ENCODE measurements at regions not wholly inside any gene's neighbourhood (a gene's known extent, or its start where the extent isn't known, plus 50 kb on each side); places are given as distances from the start of the nearest gene placed in this dataset.

- H3K79me2 ChIP-seq (ENCODE audit: control insufficient read depth, insufficient read depth, low read length, unreplicated experiment), result no peaks in the 10 kb centered on the region
- peaks cover 9% of the 10 kb centered on the region for H3K4me1 ChIP-seq (ENCODE audit: control insufficient read depth, insufficient read depth, low read length, unreplicated experiment)
- no peak overlapping the region for H3K4me3 ChIP-seq (ENCODE audit: low read depth, low read length)
- H3K36me3 ChIP-seq (ENCODE audit: insufficient read depth, low read length), result no peaks in the 10 kb centered on the region; the same call in 1 of the 2 replicates
- no peaks in the 10 kb centered on the region for H3K27me3 ChIP-seq (ENCODE audit: insufficient read depth, low read length)
- H2AFZ ChIP-seq (ENCODE audit: low read length, unreplicated experiment), result no peak overlapping the region
- H3K27ac ChIP-seq (ENCODE audit: low read depth, low read length), result no peak overlapping the region
Observed at GRCh38 chr7:41164440-41164839, 538.5 kb downstream of the INHBA start.

- Histone ChIP-seq H3K79me2 (ENCODE audit: control insufficient read depth, insufficient read depth, low read length, unreplicated experiment) (no peaks in the 10 kb centered on the region), H3K27ac (ENCODE audit: low read depth, low read length) (no peak overlapping the region), H3K36me3 (ENCODE audit: insufficient read depth, low read length) (no peaks in the 10 kb centered on the region; the same call in 1 of the 2 replicates), H3K4me3 (ENCODE audit: low read depth, low read length) (no peak overlapping the region), H2AFZ (ENCODE audit: low read length, unreplicated experiment) (no peak overlapping the region), H3K4me1 (ENCODE audit: control insufficient read depth, insufficient read depth, low read length, unreplicated experiment) (peaks cover 9% of the 10 kb centered on the region), H3K27me3 (ENCODE audit: insufficient read depth, low read length) (no peaks in the 10 kb centered on the region)
Observed at GRCh38 chr7:41163991-41164390, 538.9 kb downstream of the INHBA start.

- no peak overlapping the region for H3K27ac ChIP-seq (ENCODE audit: low read depth, low read length)
- H3K27me3 ChIP-seq (ENCODE audit: insufficient read depth, low read length), result no peaks in the 10 kb centered on the region
- H3K4me1 ChIP-seq (ENCODE audit: control insufficient read depth, insufficient read depth, low read length, unreplicated experiment), result peaks cover 9% of the 10 kb centered on the region
- H2AFZ ChIP-seq (ENCODE audit: low read length, unreplicated experiment), result no peak overlapping the region
- no peaks in the 10 kb centered on the region; the same call in 1 of the 2 replicates for H3K36me3 ChIP-seq (ENCODE audit: insufficient read depth, low read length)
- no peak overlapping the region for H3K4me3 ChIP-seq (ENCODE audit: low read depth, low read length)
- H3K79me2 ChIP-seq (ENCODE audit: control insufficient read depth, insufficient read depth, low read length, unreplicated experiment), result no peaks in the 10 kb centered on the region
Observed at GRCh38 chr7:41162612-41163011, 540.3 kb downstream of the INHBA start.

GRCh38 chr7:41161041-41161587 lies 541.8 kb downstream of the INHBA start:
- H3K36me3 ChIP-seq (ENCODE audit: insufficient read depth, low read length), result no peaks in the 10 kb centered on the region; the same call in 1 of the 2 replicates
- H3K4me1 ChIP-seq (ENCODE audit: control insufficient read depth, insufficient read depth, low read length, unreplicated experiment), result peaks cover 12% of the 10 kb centered on the region
- no peak overlapping the region for H3K4me3 ChIP-seq (ENCODE audit: low read depth, low read length)
- H2AFZ ChIP-seq (ENCODE audit: low read length, unreplicated experiment), result no peak overlapping the region
- H3K79me2 ChIP-seq (ENCODE audit: control insufficient read depth, insufficient read depth, low read length, unreplicated experiment), result no peaks in the 10 kb centered on the region
- no peaks in the 10 kb centered on the region for H3K27me3 ChIP-seq (ENCODE audit: insufficient read depth, low read length)
- H3K27ac ChIP-seq (ENCODE audit: low read depth, low read length), result no peak overlapping the region

GRCh38 chr7:41156268-41156667 lies 546.6 kb downstream of the INHBA start:
- H3K36me3 ChIP-seq (ENCODE audit: insufficient read depth, low read length), result no peaks in the 10 kb centered on the region; the same call in 1 of the 2 replicates
- H3K79me2 ChIP-seq (ENCODE audit: control insufficient read depth, insufficient read depth, low read length, unreplicated experiment), result no peaks in the 10 kb centered on the region
- H3K4me1 ChIP-seq (ENCODE audit: control insufficient read depth, insufficient read depth, low read length, unreplicated experiment), result peaks cover 3% of the 10 kb centered on the region
- H3K27ac ChIP-seq (ENCODE audit: low read depth, low read length), result no peak overlapping the region
- peak overlapping the region; percentile 28 for H2AFZ ChIP-seq (ENCODE audit: low read length, unreplicated experiment)
- H3K27me3 ChIP-seq (ENCODE audit: insufficient read depth, low read length), result no peaks in the 10 kb centered on the region
- no peak overlapping the region for H3K4me3 ChIP-seq (ENCODE audit: low read depth, low read length)

GRCh38 chr7:41153268-41153667 lies 549.6 kb downstream of the INHBA start:
- H3K4me3 ChIP-seq (ENCODE audit: low read depth, low read length), result no peak overlapping the region
- no peaks in the 10 kb centered on the region for H3K79me2 ChIP-seq (ENCODE audit: control insufficient read depth, insufficient read depth, low read length, unreplicated experiment)
- H3K27ac ChIP-seq (ENCODE audit: low read depth, low read length), result no peak overlapping the region
- no peak overlapping the region for H2AFZ ChIP-seq (ENCODE audit: low read length, unreplicated experiment)
- no peaks in the 10 kb centered on the region for H3K36me3 ChIP-seq (ENCODE audit: insufficient read depth, low read length)
- peaks cover 15% of the 10 kb centered on the region for H3K4me1 ChIP-seq (ENCODE audit: control insufficient read depth, insufficient read depth, low read length, unreplicated experiment)
- no peaks in the 10 kb centered on the region for H3K27me3 ChIP-seq (ENCODE audit: insufficient read depth, low read length)

GRCh38 chr7:41152179-41152678 lies 550.7 kb downstream of the INHBA start:
- peaks cover 25% of the 10 kb centered on the region for H3K4me1 ChIP-seq (ENCODE audit: control insufficient read depth, insufficient read depth, low read length, unreplicated experiment)
- no peak overlapping the region for H3K27ac ChIP-seq (ENCODE audit: low read depth, low read length)
- no peak overlapping the region for H3K4me3 ChIP-seq (ENCODE audit: low read depth, low read length)
- H3K79me2 ChIP-seq (ENCODE audit: control insufficient read depth, insufficient read depth, low read length, unreplicated experiment), result no peaks in the 10 kb centered on the region
- no peaks in the 10 kb centered on the region for H3K27me3 ChIP-seq (ENCODE audit: insufficient read depth, low read length)
- H3K36me3 ChIP-seq (ENCODE audit: insufficient read depth, low read length), result no peaks in the 10 kb centered on the region
- H2AFZ ChIP-seq (ENCODE audit: low read length, unreplicated experiment), result no peak overlapping the region

GRCh38 chr7:41149576-41149975 lies 553.3 kb downstream of the INHBA start:
- Histone ChIP-seq H3K4me3 (ENCODE audit: low read depth, low read length) (no peak overlapping the region), H3K4me1 (ENCODE audit: control insufficient read depth, insufficient read depth, low read length, unreplicated experiment) (peaks cover 22% of the 10 kb centered on the region), H3K27me3 (ENCODE audit: insufficient read depth, low read length) (no peaks in the 10 kb centered on the region), H3K27ac (ENCODE audit: low read depth, low read length) (peak overlapping the region; percentile 91; the same call in 1 of the 2 replicates), H2AFZ (ENCODE audit: low read length, unreplicated experiment) (no peak overlapping the region), H3K79me2 (ENCODE audit: control insufficient read depth, insufficient read depth, low read length, unreplicated experiment) (no peaks in the 10 kb centered on the region), H3K36me3 (ENCODE audit: insufficient read depth, low read length) (no peaks in the 10 kb centered on the region)

GRCh38 chr7:41148521-41148951 lies 554.4 kb downstream of the INHBA start:
- peak overlapping the region; percentile 91 for H3K27ac ChIP-seq (ENCODE audit: low read depth, low read length)
- H3K4me3 ChIP-seq (ENCODE audit: low read depth, low read length), result no peak overlapping the region
- no peak overlapping the region for H2AFZ ChIP-seq (ENCODE audit: low read length, unreplicated experiment)
- H3K79me2 ChIP-seq (ENCODE audit: control insufficient read depth, insufficient read depth, low read length, unreplicated experiment), result no peaks in the 10 kb centered on the region
- H3K36me3 ChIP-seq (ENCODE audit: insufficient read depth, low read length), result no peaks in the 10 kb centered on the region
- peaks cover 22% of the 10 kb centered on the region for H3K4me1 ChIP-seq (ENCODE audit: control insufficient read depth, insufficient read depth, low read length, unreplicated experiment)
- H3K27me3 ChIP-seq (ENCODE audit: insufficient read depth, low read length), result no peaks in the 10 kb centered on the region

GRCh38 chr7:41147606-41148485 lies 555.0 kb downstream of the INHBA start:
- no peaks in the 10 kb centered on the region for H3K27me3 ChIP-seq (ENCODE audit: insufficient read depth, low read length)
- no peaks in the 10 kb centered on the region for H3K79me2 ChIP-seq (ENCODE audit: control insufficient read depth, insufficient read depth, low read length, unreplicated experiment)
- H3K4me3 ChIP-seq (ENCODE audit: low read depth, low read length), result no peak overlapping the region
- peak overlapping the region; percentile 91 for H3K27ac ChIP-seq (ENCODE audit: low read depth, low read length)
- peak overlapping the region; percentile 16 for H2AFZ ChIP-seq (ENCODE audit: low read length, unreplicated experiment)
- peaks cover 22% of the 10 kb centered on the region for H3K4me1 ChIP-seq (ENCODE audit: control insufficient read depth, insufficient read depth, low read length, unreplicated experiment)
- no peaks in the 10 kb centered on the region for H3K36me3 ChIP-seq (ENCODE audit: insufficient read depth, low read length)
